Testis (tissue), 2 donors: ENCODE measurements at regions not wholly inside any gene's neighbourhood (a gene's known extent, or its start where the extent isn't known, plus 50 kb on each side); places are given as distances from the start of the nearest gene placed in this dataset.

Source experiments
- POLR2A ChIP-seq: fragments of 450-650 bp; IDR thresholded peaks from one replicate; pipeline ENCODE4 v1.6.1; 2017; ENCODE audit warnings: antibody characterized with exemption, mild to moderate bottlenecking, moderate library complexity
- TF ChIP-seq, protein P1 (sequence below), 3 experiments: fragments of 450-650 bp in 2 of 3; fragments of 200-600 bp in 1 of 3; sonication (generic) in 1 of 3; IDR thresholded peaks; one replicate each; pipeline ENCODE4 v1.5.1; 2016 to 2019; ENCODE audit warnings: antibody characterized with exemption in 3 of 3, mild to moderate bottlenecking in 2 of 3, moderate library complexity in 1 of 3

- TF ChIP-seq POLR2A, result no peak
- TF ChIP-seq, protein P1, sequence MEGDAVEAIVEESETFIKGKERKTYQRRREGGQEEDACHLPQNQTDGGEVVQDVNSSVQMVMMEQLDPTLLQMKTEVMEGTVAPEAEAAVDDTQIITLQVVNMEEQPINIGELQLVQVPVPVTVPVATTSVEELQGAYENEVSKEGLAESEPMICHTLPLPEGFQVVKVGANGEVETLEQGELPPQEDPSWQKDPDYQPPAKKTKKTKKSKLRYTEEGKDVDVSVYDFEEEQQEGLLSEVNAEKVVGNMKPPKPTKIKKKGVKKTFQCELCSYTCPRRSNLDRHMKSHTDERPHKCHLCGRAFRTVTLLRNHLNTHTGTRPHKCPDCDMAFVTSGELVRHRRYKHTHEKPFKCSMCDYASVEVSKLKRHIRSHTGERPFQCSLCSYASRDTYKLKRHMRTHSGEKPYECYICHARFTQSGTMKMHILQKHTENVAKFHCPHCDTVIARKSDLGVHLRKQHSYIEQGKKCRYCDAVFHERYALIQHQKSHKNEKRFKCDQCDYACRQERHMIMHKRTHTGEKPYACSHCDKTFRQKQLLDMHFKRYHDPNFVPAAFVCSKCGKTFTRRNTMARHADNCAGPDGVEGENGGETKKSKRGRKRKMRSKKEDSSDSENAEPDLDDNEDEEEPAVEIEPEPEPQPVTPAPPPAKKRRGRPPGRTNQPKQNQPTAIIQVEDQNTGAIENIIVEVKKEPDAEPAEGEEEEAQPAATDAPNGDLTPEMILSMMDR (IDR thresholded peaks at IDR 0.05), result no peak
Measured at GRCh38 chr11:69430566-69430965, 50.9 kb upstream of the LINC01488 start.
